GM19240 (cell line): ENCODE measurements at regions not wholly inside any gene's neighbourhood (a gene's known extent, or its start where the extent isn't known, plus 50 kb on each side); places are given as distances from the start of the nearest gene placed in this dataset.
"Not testable (repeated sequence)": the region's sequence is repeated elsewhere in the genome, so short reads cannot be mapped to it uniquely, and the experiment has no call there.

ENCODE experiments used
- DNase-seq: peaks from one replicate; pipeline ENCODE4 v3.0.0; 2011; ENCODE audit warnings: low spot score; ENCODE audit not compliant: insufficient read length

DNA sequence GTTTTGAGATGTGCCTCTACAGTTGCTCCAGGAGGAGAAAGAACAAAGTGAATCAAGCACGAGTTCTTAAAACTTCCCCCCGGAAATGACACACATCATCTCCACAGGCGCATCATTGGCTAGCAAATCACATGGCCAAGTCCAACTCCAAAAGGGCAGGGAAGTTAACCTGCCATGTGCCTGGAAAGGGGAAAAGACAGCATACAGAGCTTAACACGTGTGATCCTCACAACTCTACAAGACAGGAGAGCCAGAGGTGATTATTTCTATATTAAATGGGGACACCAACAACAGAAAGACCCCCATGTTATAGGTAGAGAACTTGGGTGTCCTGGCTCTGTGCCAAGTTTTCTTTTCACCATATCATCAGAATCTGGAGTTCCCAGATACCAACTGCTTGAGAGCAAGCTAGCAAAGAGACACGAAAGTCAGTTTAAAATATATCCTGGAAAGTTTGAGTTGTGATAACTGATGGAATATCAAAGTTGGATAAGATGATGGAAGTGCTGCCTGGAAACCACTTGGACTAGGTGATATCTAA, 871.1 kb downstream of the UQCRFS1 start:
- no peak for DNase-seq

GRCh38 chr19:28334419-28334818, 878.5 kb downstream of the UQCRFS1 start:
- no peak for DNase-seq

DNA sequence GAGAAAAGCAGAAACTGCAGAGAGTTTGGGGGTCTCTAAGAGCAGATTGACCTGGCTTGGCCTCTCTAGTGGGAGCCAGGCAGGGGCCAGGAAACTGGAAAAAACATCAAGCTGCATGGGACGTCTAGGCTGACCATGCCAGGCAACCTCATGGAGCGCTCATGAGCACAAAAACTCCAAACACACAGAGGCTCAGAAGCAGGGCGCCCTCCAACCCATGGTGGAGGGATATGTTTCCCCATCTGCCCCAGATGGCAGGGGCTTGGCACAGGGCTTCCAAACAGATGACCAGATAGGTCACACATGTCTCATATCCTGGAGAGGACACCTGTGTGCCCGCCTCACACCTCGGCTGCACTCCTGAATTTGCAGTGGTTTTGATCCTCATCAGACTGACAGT, 879.0 kb downstream of the UQCRFS1 start:
- DNase-seq = no peak

DNA sequence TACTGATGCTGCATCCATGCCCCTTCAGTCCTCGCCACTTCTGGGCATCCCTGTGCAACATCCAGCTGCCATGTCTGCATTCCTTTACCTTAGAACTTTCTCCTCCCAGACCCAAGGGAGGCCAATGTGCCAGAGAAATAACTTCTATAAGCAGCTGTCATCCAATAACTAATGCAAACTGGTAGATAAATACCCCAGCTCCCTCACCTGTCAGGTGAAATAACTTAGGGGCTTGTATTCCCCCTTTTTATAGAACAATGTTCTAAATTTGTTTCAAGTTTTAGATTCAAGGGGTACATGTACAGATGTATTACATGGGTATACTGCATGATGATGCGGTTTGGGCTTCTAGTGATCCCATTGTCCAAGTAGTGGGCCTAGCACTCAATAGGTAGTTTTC, 880.1 kb downstream of the UQCRFS1 start:
- DNase-seq = no peak

DNA sequence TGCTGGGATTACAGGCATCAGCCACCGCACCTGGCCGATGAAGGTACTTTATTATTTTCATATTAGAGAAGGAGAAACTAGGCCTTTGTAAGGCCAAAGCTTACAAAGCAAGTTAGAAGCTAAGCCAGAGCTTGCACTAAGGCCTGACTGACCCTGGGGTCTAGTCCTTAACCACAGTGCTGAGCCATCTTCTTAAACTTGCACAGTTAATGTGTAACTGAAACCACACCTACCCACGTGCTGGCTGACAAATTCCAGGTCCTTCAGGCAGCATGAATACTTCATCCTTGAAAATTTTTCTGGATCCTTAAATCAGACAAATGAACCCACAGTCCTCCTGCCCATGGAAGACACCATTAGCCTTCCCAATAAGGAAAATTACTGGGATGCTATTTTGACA, 880.6 kb downstream of the UQCRFS1 start:
- no peak for DNase-seq

DNA sequence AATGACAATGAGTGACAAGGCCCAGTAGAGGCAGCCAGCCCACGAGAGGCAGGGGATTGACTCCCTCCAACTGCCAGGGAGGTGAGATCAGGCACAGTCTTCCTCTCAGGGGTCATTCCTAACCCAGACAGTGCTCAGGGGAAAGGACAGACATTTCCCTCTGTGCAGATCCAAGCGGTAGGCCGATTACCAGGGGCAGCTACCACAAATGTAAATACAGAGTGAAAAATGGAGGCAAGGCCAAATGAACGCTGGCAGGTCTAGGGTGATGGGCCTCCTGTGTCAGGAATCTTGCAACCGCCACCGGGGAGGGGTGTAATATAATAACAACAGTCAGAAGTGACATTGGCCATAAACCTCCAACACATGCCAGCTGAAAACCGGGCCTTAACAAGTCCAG, 881.4 kb downstream of the UQCRFS1 start:
- DNase-seq = no peak

DNA sequence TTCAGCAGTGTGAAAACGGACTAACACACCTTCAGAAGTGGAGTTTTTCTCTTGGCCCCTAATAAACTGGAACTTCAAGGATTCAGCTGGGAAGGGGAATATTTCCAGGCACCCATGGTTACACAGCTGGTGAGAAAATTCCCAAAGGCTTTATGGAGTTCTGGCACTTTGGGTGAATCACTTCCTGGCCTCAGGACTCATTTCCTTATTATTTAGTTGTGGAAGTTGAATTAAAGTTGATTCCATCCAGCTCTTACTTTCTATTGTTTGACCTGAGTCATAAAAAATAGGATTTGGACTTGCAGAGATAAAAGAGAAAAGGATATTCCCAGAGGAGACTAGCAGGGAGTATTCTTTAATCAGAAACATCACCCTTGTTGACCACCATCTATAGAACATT, 882.1 kb downstream of the UQCRFS1 start:
- DNase-seq = no peak

DNA sequence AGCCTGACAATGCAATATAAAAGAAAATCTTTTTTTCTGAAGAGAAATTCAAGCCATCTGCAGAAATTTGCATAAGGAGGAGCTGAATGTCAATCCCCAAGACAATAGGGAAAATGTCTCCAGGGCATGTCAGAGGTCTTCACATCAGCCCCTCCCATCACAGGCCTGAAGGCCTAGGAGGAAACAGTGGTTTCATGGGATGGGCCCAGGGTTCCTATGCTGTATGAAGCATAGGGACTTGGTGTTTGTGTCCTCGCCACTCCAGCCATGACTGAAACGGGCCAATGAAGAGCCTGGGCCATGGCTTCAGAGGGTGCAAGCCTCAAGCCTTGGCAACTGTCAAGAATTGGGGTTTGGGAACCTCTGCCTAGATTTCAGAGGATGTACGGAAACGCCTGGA, 883.5 kb downstream of the UQCRFS1 start:
- DNase-seq = no peak

- DNase-seq = no peak
These were observed 885.0 kb downstream of the UQCRFS1 start for GRCh38 chr19:28327905-28328304.

GRCh38 chr19:28326746-28327145, 886.2 kb downstream of the UQCRFS1 start:
- DNase-seq = no peak

DNA sequence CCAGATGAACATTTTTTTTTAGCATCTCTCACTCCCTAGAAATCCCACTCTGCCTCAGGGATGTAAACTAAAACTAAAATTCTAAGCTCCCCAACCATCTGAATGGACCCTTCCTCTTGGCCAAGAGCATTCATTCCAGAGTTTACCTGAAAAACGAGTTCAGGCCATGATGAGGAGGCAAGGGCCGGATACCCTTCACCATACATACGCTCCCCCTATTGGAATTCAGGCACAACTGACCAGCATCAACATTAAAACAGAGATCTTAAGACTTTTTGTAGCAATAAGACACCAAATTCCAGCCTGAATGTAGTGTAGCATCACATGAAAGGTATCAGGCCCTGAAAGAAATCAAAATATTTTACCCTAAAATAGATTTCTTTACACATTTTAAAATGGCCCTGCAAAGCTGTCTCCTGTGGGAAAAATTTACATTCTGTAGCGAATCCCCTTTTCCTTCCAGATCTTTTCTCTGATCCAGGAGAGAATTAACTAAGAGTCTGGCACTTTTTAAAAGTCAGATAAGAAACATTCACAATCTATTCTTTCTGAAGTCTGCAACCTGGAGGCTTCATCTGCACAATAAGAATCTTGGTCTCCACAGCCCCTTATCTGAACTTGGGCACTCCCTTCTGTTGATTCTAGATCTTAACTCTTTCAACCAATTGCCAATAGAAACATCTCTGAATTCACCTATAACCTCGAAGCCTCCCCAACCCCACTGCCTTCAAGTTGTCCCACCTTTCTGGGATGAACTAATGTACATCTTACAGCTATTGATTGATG, 888.5 kb downstream of the UQCRFS1 start:
- DNase-seq = no peak

- no peak for DNase-seq
These were observed 890.0 kb downstream of the UQCRFS1 start for GRCh38 chr19:28322945-28323344.

- DNase-seq = no peak
These were observed 890.5 kb downstream of the UQCRFS1 start for GRCh38 chr19:28322491-28322890.

DNA sequence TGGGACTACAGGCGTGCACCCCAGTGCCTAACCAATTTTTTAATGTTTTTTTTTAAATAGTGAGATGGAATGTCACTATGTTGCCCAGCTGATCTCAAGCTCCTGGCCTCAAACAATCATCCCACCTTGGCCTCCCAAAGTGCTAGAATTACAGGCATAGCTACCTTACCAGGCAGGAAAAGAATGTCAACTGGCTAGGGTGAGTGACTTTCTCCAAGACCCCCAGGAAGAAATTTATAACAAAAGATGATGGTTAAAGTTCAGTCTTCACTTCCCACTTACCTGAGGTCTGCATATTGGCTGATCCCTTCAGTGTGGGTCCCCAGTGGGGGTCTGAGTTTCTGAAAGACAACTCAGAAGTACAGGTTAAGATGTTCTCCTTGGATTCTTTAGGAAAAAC, 893.0 kb downstream of the UQCRFS1 start:
- no peak for DNase-seq

- DNase-seq = no peak
These were observed 893.7 kb downstream of the UQCRFS1 start for GRCh38 chr19:28319227-28319626.

GRCh38 chr19:28318469-28319179, 894.3 kb downstream of the UQCRFS1 start:
- no peak for DNase-seq

DNA sequence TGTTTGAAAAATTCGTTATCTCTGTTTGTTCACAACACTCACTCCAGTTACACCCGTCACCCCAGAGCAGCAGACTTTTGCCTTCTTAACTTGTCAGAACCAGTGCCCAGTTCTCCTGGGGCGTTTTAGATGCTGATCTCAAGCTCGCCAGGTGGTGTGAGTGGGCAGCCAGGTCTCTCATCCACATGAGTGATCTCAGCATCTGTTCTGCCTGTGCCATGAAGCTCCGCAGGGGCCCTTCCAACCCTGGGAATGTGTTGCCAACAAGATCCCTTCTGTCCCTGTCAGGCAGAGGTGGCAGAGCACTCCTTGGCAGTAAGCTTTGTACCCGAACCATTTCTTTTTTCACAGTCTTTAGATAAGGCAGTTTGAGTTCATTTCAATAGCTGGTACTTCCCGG, 896.5 kb downstream of the UQCRFS1 start:
- no peak for DNase-seq

DNA sequence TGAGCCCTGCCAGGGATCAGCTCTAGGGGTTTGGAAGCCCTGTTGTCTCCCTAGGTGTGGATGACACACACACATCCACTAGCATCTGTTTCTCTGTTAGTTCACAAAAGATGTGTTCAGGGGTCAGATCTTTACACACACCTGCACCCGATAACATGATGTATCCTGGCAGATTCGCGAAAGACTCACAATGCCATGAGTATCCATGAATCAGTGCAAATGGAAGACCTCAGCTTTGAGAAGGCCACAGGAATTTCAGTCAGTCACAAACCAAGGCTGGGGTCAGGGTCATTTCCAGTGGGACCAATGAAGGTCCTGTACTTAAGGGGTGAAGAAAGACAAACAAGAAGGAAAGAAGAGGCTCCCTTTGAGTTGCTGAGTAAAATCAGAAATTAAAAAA, 898.2 kb downstream of the UQCRFS1 start:
- no peak for DNase-seq

GRCh38 chr19:28314287-28314686, 898.7 kb downstream of the UQCRFS1 start:
- no peak for DNase-seq

GRCh38 chr19:28313633-28314032, 899.3 kb downstream of the UQCRFS1 start:
- DNase-seq = no peak

DNA sequence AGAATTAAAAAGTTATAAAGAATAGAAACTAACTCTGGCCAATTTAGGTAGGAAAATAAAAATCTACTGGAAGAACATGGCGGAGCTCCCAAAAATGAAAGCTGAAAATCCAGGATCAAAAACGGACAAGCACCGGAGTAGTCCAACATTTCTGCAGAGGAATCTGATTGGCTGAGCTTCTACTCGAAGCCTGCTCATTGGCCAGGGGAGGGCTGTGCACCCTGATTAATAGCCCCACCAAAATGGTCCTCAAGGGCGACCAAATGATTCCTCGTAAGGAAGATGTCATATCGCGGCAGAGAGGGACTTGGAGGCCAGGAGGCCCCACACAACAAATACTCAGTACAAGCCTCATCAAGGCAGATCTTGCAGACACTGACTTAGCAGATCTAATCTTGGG, 900.7 kb downstream of the UQCRFS1 start:
- DNase-seq = no peak

GRCh38 chr19:28310829-28311228, 902.1 kb downstream of the UQCRFS1 start:
- not testable (repeated sequence) for DNase-seq

GRCh38 chr19:28309070-28309469, 903.9 kb downstream of the UQCRFS1 start:
- DNase-seq = no peak
